Smooth muscle cell (in vitro differentiated cells): ENCODE measurements at regions not wholly inside any gene's neighbourhood (a gene's known extent, or its start where the extent isn't known, plus 50 kb on each side); places are given as distances from the start of the nearest gene placed in this dataset.

Source experiments
- DNase-seq: peaks from one replicate; lab custom pipeline; 2025; ENCODE audit not compliant: unreplicated experiment; lab: John Stamatoyannopoulos, UW
- H2AFZ ChIP-seq: fragments of 200-600 bp; sonication (generic); 2 replicates; pipeline ENCODE4 v1.6.0; 2016; ENCODE audit warnings: antibody characterized with exemption, low read depth, mild to moderate bottlenecking
- H3F3A ChIP-seq: fragments of 200-600 bp; sonication (generic); 2 replicates; pipeline ENCODE4 v1.6.0; 2017; ENCODE audit warnings: antibody characterized with exemption, low read depth
- H3K27ac ChIP-seq: fragments of 200-600 bp; sonication (generic); 2 replicates; pipeline ENCODE4 v1.5.1; 2016; ENCODE audit warnings: low read depth, mild to moderate bottlenecking
- H3K27me3 ChIP-seq: fragments of 200-600 bp; sonication (generic); 2 replicates; pipeline ENCODE4 v1.6.1; 2016; ENCODE audit warnings: low read depth, mild to moderate bottlenecking
- H3K36me3 ChIP-seq: fragments of 200-600 bp; sonication (generic); 2 replicates; pipeline ENCODE4 v1.5.1; 2016; ENCODE audit warnings: low read depth
- H3K4me1 ChIP-seq: fragments of 200-600 bp; sonication (generic); 2 replicates; pipeline ENCODE4 v1.5.1; 2016; ENCODE audit warnings: low read depth
- H3K4me2 ChIP-seq: fragments of 200-600 bp; sonication (generic); 2 replicates; pipeline ENCODE4 v1.6.0; 2016; ENCODE audit warnings: mild to moderate bottlenecking
- H3K4me3 ChIP-seq: fragments of 200-600 bp; sonication (generic); 2 replicates; pipeline ENCODE4 v1.5.1; 2016; ENCODE audit warnings: mild to moderate bottlenecking
- H3K79me2 ChIP-seq: fragments of 200-600 bp; sonication (generic); 2 replicates; pipeline ENCODE4 v1.6.0; 2016; ENCODE audit warnings: low read depth, mild to moderate bottlenecking
- H3K9ac ChIP-seq: fragments of 200-600 bp; sonication (generic); 2 replicates; pipeline ENCODE4 v1.6.0; 2016; ENCODE audit warnings: low read depth
- H3K9me3 ChIP-seq: fragments of 200-600 bp; sonication (generic); replicated peaks from 2 replicates; pipeline ENCODE4 v1.5.1; 2016; ENCODE audit warnings: low read depth
- H4K20me1 ChIP-seq: fragments of 200-600 bp; sonication (generic); 2 replicates; pipeline ENCODE4 v1.6.0; 2016; ENCODE audit warnings: low read depth
- WGBS: methylation state at CpG from one replicate; pipeline ENCODE4 v1.1.7; 2016; ENCODE audit warnings: low lambda C conversion rate; 5-methylcytosine and 5-hydroxymethylcytosine counted together
- TF ChIP-seq, protein P1 (sequence below): fragments of 200-600 bp; sonication (generic); IDR thresholded peaks from 2 replicates; pipeline ENCODE4 v1.5.1; 2017; ENCODE audit warnings: borderline replicate concordance, mild to moderate bottlenecking, antibody characterized with exemption; ENCODE audit not compliant: insufficient read depth, poor library complexity, severe bottlenecking

DNA sequence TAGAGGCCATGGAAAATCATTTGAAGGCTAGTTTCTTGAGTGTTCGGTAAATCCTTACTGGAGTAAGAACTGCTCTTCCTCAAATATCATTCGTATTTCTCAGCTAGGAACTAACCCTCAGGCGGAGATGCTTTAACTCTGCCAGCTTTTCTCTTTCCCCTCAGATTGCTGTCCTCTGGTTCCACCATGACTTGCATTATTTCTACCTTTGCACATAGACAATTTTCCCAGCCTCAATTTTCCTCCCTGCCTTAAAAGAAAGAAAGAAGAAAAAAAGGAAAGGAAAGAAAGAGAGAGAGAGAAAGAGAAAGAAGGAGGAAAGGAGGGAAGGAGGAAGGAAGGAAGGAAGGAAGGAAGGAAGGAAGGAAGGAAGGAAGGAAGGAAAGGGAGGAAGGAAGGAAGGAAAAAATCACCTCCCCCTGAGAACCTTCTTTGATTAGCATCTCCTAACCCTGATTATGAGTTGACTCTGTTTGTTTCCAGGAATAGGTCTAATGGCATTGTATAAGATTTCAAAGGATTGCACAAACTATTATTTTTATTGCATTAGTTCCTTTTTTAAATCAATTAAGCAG, 123.3 kb upstream of the FAM204A start:
- DNase-seq: no peak
- Histone ChIP-seq H3K4me1 (no peaks in the 10 kb centered on the region), H3K27me3 (peaks cover 76% of the 10 kb centered on the region), H3K36me3 (no peaks in the 10 kb centered on the region), H3K9me3 (no peaks in the 10 kb centered on the region), H3K79me2 (no peaks in the 10 kb centered on the region), H2AFZ (no peak overlapping the region), H3K9ac (no peak overlapping the region), H3K27ac (no peak overlapping the region), H3K4me2 (no peak overlapping the region), H4K20me1 (no peaks in the 10 kb centered on the region), H3F3A (no peaks in the 10 kb centered on the region), H3K4me3 (no peak overlapping the region)
- TF ChIP-seq, protein P1, sequence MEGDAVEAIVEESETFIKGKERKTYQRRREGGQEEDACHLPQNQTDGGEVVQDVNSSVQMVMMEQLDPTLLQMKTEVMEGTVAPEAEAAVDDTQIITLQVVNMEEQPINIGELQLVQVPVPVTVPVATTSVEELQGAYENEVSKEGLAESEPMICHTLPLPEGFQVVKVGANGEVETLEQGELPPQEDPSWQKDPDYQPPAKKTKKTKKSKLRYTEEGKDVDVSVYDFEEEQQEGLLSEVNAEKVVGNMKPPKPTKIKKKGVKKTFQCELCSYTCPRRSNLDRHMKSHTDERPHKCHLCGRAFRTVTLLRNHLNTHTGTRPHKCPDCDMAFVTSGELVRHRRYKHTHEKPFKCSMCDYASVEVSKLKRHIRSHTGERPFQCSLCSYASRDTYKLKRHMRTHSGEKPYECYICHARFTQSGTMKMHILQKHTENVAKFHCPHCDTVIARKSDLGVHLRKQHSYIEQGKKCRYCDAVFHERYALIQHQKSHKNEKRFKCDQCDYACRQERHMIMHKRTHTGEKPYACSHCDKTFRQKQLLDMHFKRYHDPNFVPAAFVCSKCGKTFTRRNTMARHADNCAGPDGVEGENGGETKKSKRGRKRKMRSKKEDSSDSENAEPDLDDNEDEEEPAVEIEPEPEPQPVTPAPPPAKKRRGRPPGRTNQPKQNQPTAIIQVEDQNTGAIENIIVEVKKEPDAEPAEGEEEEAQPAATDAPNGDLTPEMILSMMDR: no peak
- WGBS: 90% methylated on average over 3 of the region's 3 CpGs

DNA sequence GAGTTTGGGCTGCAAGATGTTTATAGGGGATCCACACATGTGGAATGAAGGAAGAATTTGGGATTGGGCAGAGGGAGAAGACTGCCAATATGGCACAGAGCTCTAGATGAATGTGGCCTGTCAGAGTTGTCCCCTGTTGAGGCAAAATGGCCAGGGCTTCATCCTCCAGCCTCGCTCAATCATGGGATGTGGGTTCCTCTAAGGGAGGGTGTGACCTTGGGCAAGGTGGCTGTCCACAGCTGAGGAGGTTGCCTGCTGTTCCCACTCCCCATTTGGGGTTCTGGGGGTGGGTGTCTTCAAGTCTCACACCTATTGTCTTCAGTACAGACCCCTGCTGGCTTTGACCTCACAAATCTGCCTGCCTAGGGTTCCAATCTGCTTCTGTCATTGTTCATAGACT, 121.6 kb upstream of the FAM204A start:
- Histone ChIP-seq H3K27ac (no peak overlapping the region), H3K36me3 (no peaks in the 10 kb centered on the region), H3K9me3 (no peaks in the 10 kb centered on the region), H3K4me1 (no peaks in the 10 kb centered on the region), H3K27me3 (peaks cover 69% of the 10 kb centered on the region), H3K4me3 (no peak overlapping the region), H3F3A (no peaks in the 10 kb centered on the region), H2AFZ (no peak overlapping the region), H3K9ac (no peak overlapping the region), H4K20me1 (no peaks in the 10 kb centered on the region), H3K79me2 (no peaks in the 10 kb centered on the region), H3K4me2 (no peak overlapping the region)
- DNase-seq: no peak
- WGBS: 90% methylated on average over 1 of the region's 1 CpG
- TF ChIP-seq, protein P1: no peak

DNA sequence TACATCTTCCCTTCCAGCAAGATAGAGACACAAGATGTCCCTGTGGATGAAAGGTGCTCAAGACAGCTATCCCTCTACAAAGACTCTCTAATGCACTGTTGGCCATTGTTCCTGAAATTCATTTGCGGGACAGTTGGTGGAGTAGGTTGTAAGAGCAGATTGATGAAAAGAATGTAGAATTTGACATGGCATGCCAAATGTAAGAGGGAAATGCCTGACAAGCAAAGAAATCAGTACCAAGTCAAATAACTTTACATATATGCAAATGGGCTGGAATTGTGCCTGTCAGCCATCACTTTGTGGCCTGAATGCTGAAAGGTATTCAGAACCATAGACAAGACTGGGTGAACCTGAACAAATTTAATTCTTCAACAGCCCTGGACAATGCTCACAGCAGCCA, 120.3 kb upstream of the FAM204A start:
- H3K9me3 ChIP-seq: no peaks in the 10 kb centered on the region
- no peak overlapping the region for H3K4me3 ChIP-seq
- TF ChIP-seq, protein P1: no peak
- DNase-seq: no peak
- no peak overlapping the region for H3K27ac ChIP-seq
- no peaks in the 10 kb centered on the region for H3F3A ChIP-seq
- no peaks in the 10 kb centered on the region for H3K36me3 ChIP-seq
- WGBS: 91% methylated on average over 1 of the region's 1 CpG
- H3K27me3 ChIP-seq: peaks cover 60% of the 10 kb centered on the region
- no peak overlapping the region for H3K4me2 ChIP-seq
- no peaks in the 10 kb centered on the region for H3K79me2 ChIP-seq
- H3K9ac ChIP-seq: no peak overlapping the region
- no peaks in the 10 kb centered on the region for H3K4me1 ChIP-seq
- no peaks in the 10 kb centered on the region for H4K20me1 ChIP-seq
- H2AFZ ChIP-seq: no peak overlapping the region

DNA sequence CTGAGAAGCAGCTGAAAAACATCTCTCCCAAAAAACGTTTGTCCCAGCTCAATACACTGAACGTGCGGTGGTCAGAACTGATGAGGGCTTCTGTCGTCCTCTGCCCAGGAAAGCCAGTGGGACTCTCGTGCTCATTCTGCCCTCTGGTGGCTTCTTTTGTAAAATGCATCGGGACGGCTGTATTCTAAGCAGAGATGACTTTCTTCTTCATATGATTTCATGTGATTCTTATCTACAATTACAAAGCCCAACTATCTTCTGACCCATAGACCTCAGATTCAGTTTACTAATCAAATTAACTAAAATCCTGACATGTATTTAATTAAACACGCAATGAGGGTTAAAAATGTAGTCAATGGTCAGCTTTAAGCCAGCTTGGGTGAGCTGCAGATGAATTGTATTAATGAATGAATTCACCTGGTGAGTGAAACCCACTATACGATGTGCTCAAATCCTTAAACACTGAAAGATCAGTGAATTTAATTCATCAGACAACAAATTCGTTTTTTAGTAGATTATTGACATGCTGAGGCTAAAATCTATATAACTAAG, 117.6 kb upstream of the FAM204A start:
- DNase-seq: peak; percentile 4
- WGBS: 3% methylated on average over 10 of the region's 10 CpGs
- TF ChIP-seq, protein P1: peak; percentile 77
- H4K20me1 ChIP-seq: no peaks in the 10 kb centered on the region
- H3K79me2 ChIP-seq: no peaks in the 10 kb centered on the region
- peak overlapping the region; percentile 45 for H3K4me2 ChIP-seq
- H3K9me3 ChIP-seq: no peaks in the 10 kb centered on the region
- H3K36me3 ChIP-seq: no peaks in the 10 kb centered on the region
- H3K4me3 ChIP-seq: no peak overlapping the region
- H3K27me3 ChIP-seq: peaks cover 40% of the 10 kb centered on the region
- no peak overlapping the region for H3K27ac ChIP-seq
- no peaks in the 10 kb centered on the region for H3F3A ChIP-seq
- H2AFZ ChIP-seq: no peak overlapping the region
- no peak overlapping the region for H3K9ac ChIP-seq
- H3K4me1 ChIP-seq: peaks cover 4% of the 10 kb centered on the region
